Fibroblast of the aortic adventitia (primary cell): ENCODE measurements at regions not wholly inside any gene's neighbourhood (a gene's known extent, or its start where the extent isn't known, plus 50 kb on each side); places are given as distances from the start of the nearest gene placed in this dataset.

ENCODE experiments used
- DNase-seq: peaks from one replicate; pipeline ENCODE4 v3.0.0-alpha.2; 2010; ENCODE audit warnings: low read depth
- H3K4me3 ChIP-seq: 2 replicates; pipeline ENCODE4 v1.5.1; 2011; ENCODE audit warnings: low read depth, mild to moderate bottlenecking, control low read depth, low read length, moderate library complexity
- TF ChIP-seq, protein P1 (sequence below): IDR thresholded peaks from 2 replicates; pipeline ENCODE4 v1.5.1; 2011; ENCODE audit warnings: mild to moderate bottlenecking, low read length, control low read depth, inconsistent platforms; ENCODE audit not compliant: insufficient read depth

- H3K4me3 ChIP-seq = no peak overlapping the region
- no peak for DNase-seq
These were observed 181.5 kb downstream of the FOXO1 start for GRCh38 chr13:40484974-40485373.

DNA sequence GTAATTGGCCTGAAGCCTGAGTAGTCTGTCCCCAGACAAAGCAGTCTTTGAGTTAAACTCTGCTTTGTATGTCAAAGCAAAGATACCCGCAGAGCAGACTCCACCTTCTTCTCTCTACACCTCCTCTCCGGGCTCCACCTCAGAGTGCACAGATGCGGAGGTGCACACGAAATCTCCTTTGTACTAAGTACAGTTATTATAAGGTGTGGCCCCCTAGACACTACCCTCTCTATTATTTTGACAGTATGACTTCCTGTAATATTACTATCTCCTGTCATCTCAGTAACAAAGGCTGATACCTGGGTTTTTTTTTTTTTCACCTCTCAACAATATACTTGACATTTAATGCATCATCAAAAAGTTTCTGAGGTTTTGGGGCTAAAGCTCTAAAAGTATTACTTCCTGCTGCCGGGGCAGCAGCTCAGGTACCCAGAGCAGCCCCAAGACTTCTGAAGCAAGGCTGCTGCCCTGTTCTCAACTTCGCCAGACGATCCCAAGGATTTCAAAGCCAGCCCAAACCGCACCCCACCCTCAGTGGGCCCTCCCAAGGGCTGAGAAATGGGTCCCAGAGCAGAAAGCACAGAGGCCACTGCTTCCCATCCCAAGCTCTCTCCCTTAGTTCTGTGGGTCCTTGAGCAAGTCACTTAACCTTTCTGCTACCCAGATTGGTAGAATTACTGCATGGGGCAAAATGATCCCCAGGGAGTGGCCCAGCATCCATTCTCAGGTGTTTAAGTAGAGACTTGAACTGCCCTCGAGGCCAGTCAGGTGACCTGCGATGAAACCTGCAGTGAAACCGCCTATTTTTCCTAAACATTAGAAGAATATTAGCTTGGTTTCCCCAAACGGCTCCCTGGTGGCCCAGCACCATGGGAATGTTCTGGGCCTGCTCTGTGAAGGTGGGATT, 180.6 kb downstream of the FOXO1 start:
- TF ChIP-seq, protein P1, sequence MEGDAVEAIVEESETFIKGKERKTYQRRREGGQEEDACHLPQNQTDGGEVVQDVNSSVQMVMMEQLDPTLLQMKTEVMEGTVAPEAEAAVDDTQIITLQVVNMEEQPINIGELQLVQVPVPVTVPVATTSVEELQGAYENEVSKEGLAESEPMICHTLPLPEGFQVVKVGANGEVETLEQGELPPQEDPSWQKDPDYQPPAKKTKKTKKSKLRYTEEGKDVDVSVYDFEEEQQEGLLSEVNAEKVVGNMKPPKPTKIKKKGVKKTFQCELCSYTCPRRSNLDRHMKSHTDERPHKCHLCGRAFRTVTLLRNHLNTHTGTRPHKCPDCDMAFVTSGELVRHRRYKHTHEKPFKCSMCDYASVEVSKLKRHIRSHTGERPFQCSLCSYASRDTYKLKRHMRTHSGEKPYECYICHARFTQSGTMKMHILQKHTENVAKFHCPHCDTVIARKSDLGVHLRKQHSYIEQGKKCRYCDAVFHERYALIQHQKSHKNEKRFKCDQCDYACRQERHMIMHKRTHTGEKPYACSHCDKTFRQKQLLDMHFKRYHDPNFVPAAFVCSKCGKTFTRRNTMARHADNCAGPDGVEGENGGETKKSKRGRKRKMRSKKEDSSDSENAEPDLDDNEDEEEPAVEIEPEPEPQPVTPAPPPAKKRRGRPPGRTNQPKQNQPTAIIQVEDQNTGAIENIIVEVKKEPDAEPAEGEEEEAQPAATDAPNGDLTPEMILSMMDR = no peak
- no peak for DNase-seq
- H3K4me3 ChIP-seq = no peak overlapping the region

More at GRCh38 chr13:40484974-40485373, 181.5 kb downstream of the FOXO1 start:
- TF ChIP-seq, protein P1 = no peak

DNA sequence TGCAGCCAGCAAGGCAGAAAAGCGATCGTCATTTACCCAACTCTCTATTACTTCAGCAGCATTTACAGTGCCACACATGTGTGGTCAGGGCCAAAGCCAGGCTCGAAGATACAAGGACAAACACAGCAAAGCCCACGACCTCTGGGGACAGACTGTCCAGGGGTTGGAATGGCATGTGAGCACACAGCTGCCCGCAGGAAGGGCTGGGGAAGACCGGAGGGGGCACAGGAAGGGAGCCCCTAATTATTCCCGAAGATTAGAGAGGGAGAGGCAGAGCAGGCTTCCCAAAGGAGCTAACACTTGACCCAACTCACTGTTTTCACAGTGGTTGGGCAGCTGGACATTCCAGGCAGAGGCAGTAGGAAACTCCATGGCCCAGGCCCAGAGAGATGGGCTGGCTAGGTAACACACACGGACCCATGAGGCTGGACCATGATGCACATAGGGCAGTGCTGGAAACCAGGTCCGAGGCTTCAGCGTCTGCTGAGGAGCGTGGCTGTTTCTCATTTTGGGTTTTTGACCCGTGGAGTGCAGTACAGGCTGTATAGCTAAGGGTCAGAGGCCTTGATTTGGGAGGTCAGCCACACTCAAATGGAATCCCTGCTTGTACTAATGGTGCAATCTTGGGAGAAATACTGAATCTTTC, 179.8 kb downstream of the FOXO1 start:
- H3K4me3 ChIP-seq = no peak overlapping the region
- no peak for DNase-seq
- TF ChIP-seq, protein P1 = no peak

- TF ChIP-seq, protein P1 = no peak
- no peak overlapping the region for H3K4me3 ChIP-seq
- DNase-seq = no peak
These were observed 177.5 kb downstream of the FOXO1 start for GRCh38 chr13:40488869-40489391.

DNA sequence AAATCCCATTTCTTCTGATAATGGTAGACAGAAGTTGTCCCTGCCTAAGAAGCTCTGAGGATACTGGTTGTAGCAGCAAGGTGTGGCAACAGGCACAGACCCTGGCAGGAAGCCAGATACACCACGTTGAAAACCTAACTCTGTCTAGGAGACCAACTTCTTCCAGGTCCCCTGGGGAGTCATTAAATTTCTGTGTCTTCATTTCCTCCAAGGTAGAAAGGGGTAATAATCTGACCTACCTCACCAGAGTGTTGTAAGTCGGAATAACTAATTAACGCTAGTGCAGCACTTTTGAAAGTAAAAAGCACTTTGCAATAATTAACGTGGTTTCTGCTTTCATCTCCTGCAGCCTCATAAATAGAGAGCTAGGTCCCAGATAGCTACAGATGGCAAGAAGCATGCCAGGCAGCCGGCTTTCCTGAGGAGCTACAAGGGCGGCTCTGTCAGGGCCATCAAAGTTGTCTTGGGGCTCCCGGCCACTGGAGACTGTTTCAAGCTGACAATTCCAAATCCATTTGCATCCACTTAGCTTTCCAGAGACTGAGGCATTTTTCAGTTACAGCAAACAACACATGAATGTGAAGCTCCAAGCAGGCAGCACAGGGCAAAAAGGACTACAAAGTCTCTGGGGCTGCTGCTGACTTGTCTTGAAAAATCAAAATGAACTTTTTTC, 176.2 kb downstream of the FOXO1 start:
- no peak overlapping the region for H3K4me3 ChIP-seq
- TF ChIP-seq, protein P1 = no peak
- no peak for DNase-seq

DNA sequence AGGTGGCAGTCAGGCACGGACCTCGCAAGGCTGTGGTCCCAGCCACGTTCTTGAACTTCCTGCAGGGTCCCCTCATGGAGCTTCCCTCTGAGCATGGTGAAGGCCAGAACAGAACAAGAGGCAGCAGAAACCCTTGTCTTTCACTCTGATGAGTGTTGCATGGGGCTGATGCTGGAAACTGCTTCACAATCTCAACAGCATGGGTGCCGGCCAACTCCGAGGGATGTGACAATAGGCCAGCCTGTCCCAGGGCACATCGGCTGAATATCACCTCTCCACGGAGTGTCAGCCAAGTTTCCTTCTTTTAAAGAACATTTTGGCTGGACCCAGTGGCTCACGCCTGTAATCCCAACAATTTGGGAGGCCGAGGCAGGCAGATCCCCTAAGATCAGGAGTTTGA, 173.9 kb downstream of the FOXO1 start:
- DNase-seq = no peak
- TF ChIP-seq, protein P1 = no peak
- no peak overlapping the region for H3K4me3 ChIP-seq
